ENCODE measurements at regions not wholly inside any gene's neighbourhood (a gene's known extent, or its start where the extent isn't known, plus 50 kb on each side); places are given as distances from the start of the nearest gene placed in this dataset.

DNA sequence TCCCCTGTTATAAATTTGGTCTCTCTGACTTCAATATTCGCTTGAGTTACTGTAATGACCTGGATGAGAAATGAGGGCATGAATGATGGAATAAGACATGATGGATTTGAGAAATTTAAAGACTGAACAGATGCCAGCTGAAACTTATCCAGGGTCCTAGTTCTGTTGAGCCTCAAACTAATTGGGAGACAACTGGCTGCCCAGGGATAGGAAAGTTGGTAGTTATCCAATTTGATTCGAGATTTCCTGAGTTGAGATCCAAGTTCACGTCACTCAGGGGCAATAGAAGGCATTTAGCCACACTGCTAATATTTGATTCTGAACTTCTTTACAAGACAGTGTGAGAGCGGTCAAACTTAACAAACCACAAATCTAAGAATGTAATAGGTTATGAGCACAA, 159.0 kb upstream of the CXCL13 start:
- no peak for DNase-seq (ENCODE audit: low spot score)
- no peaks in the 10 kb centered on the region for H3K9me3 ChIP-seq (ENCODE audit: control insufficient read depth in 4 of 4, low read length in 3 of 4)
- H3K4me3 ChIP-seq (ENCODE audit: low read depth in 1 of 3, low read length in 3 of 3), result no peak overlapping the region
- H3K27ac ChIP-seq (ENCODE audit: low read depth in 1 of 2, low read length in 2 of 2), result no peak overlapping the region
- peaks cover 0 to 2% (median 0%) of the 10 kb centered on the region in 4 donors for H3K27me3 ChIP-seq (ENCODE audit: control insufficient read depth in 4 of 4, insufficient read depth in 4 of 4, low read length in 3 of 4)
- WGBS, result 59% methylated on average over 4 of the region's 4 CpGs
- no peak overlapping the region for H3K9ac ChIP-seq (ENCODE audit: low read depth in 1 of 2, low read length in 2 of 2)
- H3K36me3 ChIP-seq (ENCODE audit: control insufficient read depth in 4 of 4, insufficient read depth in 3 of 4, low read depth in 1 of 4, low read length in 3 of 4), result no peaks in the 10 kb centered on the region
- no peak for TF ChIP-seq GABPA (IDR thresholded peaks at IDR 0.05 in 1 of 2, conservative IDR thresholded peaks at IDR 0.05 in 1 of 2)
- TF ChIP-seq NR2F2 (IDR thresholded peaks at IDR 0.05), result peak; percentile 62
- no peak for TF ChIP-seq EGR1 (IDR thresholded peaks at IDR 0.05; ENCODE audit: low read depth in 2 of 2)
- TF ChIP-seq, protein P1, sequence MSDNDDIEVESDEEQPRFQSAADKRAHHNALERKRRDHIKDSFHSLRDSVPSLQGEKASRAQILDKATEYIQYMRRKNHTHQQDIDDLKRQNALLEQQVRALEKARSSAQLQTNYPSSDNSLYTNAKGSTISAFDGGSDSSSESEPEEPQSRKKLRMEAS (IDR thresholded peaks at IDR 0.05), result no peak
- no peaks in the 10 kb centered on the region for H3K4me1 ChIP-seq (ENCODE audit: control insufficient read depth in 4 of 4, insufficient read depth in 4 of 4, low read length in 3 of 4)

DNA sequence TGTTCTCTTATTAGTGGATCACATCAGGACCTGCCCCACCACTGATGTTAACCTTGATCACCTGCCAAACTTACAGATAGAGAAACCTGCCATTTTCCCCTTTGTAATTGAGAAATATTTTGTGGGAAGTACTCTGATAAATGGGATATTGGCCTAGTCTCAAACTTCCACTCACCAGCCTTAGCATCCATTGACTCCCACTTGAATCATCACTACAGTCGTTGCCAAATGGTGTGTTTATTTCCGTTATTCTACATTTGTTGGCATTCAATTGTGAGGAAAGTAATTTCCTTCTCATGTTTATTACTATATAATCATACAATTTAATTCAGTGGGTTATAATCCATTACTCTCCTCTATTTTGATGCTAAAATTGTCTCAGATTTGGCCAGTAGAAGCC, 156.4 kb upstream of the CXCL13 start:
- no peak overlapping the region for H3K27ac ChIP-seq (ENCODE audit: low read depth in 1 of 2, low read length in 2 of 2)
- 80% methylated on average over 2 of the region's 2 CpGs for WGBS
- TF ChIP-seq, protein P2, sequence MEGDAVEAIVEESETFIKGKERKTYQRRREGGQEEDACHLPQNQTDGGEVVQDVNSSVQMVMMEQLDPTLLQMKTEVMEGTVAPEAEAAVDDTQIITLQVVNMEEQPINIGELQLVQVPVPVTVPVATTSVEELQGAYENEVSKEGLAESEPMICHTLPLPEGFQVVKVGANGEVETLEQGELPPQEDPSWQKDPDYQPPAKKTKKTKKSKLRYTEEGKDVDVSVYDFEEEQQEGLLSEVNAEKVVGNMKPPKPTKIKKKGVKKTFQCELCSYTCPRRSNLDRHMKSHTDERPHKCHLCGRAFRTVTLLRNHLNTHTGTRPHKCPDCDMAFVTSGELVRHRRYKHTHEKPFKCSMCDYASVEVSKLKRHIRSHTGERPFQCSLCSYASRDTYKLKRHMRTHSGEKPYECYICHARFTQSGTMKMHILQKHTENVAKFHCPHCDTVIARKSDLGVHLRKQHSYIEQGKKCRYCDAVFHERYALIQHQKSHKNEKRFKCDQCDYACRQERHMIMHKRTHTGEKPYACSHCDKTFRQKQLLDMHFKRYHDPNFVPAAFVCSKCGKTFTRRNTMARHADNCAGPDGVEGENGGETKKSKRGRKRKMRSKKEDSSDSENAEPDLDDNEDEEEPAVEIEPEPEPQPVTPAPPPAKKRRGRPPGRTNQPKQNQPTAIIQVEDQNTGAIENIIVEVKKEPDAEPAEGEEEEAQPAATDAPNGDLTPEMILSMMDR (IDR thresholded peaks at IDR 0.05; ENCODE audit: low read depth, low read length, missing input control), result no peak
- no peak for TF ChIP-seq SP1 (IDR thresholded peaks at IDR 0.05)
- no peak overlapping the region for H3K9ac ChIP-seq (ENCODE audit: low read depth in 1 of 2, low read length in 2 of 2)
- no peak overlapping the region for H3K4me3 ChIP-seq (ENCODE audit: low read depth in 1 of 3, low read length in 3 of 3)
- no peaks in the 10 kb centered on the region for H3K36me3 ChIP-seq (ENCODE audit: control insufficient read depth in 4 of 4, insufficient read depth in 3 of 4, low read depth in 1 of 4, low read length in 3 of 4)
- no peak for DNase-seq (ENCODE audit: low spot score)
- no peaks in the 10 kb centered on the region for H3K27me3 ChIP-seq (ENCODE audit: control insufficient read depth in 4 of 4, insufficient read depth in 4 of 4, low read length in 3 of 4)
- H3K9me3 ChIP-seq (ENCODE audit: control insufficient read depth in 4 of 4, low read length in 3 of 4), result no peaks in the 10 kb centered on the region
- no peaks in the 10 kb centered on the region for H3K4me1 ChIP-seq (ENCODE audit: control insufficient read depth in 4 of 4, insufficient read depth in 4 of 4, low read length in 3 of 4)

DNA sequence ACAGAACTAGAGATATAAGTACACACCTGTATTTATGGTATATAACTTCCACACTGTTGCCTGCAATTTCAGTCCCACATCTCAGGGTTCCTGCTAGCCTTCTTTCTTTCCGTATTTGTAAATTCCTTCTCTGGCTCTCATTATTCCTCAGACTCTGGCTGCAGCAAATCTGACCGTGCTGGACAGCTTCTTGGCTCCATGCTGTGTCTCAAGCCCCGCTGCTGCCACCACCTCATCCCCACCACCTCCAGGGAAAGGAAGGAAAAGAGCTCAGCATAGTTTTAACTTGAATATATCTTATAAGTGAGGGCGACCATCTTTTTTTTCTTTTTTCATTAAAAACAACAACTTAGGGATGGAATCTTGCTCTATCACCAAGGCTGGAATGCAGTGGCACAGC, 155.6 kb upstream of the CXCL13 start:
- no peaks in the 10 kb centered on the region for H3K9me3 ChIP-seq (ENCODE audit: control insufficient read depth in 4 of 4, low read length in 3 of 4)
- H3K9ac ChIP-seq (ENCODE audit: low read depth in 1 of 2, low read length in 2 of 2), result no peak overlapping the region
- H3K4me3 ChIP-seq (ENCODE audit: low read depth in 1 of 3, low read length in 3 of 3), result no peak overlapping the region
- H3K4me1 ChIP-seq (ENCODE audit: control insufficient read depth in 4 of 4, insufficient read depth in 4 of 4, low read length in 3 of 4), result no peaks in the 10 kb centered on the region
- no peak overlapping the region for H3K27ac ChIP-seq (ENCODE audit: low read depth in 1 of 2, low read length in 2 of 2)
- no peaks in the 10 kb centered on the region for H3K27me3 ChIP-seq (ENCODE audit: control insufficient read depth in 4 of 4, insufficient read depth in 4 of 4, low read length in 3 of 4)
- TF ChIP-seq, protein P3, sequence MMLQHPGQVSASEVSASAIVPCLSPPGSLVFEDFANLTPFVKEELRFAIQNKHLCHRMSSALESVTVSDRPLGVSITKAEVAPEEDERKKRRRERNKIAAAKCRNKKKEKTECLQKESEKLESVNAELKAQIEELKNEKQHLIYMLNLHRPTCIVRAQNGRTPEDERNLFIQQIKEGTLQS (IDR thresholded peaks at IDR 0.05), result no peak
- TF ChIP-seq, protein P1 (IDR thresholded peaks at IDR 0.05), result no peak
- TF ChIP-seq TAF1 (conservative IDR thresholded peaks at IDR 0.05), result no peak
- TF ChIP-seq FOXA1 (IDR thresholded peaks at IDR 0.05), result no peak
- no peak for TF ChIP-seq SP1 (IDR thresholded peaks at IDR 0.05)
- TF ChIP-seq FOXA2 (IDR thresholded peaks at IDR 0.05), result no peak
- TF ChIP-seq, protein P4, sequence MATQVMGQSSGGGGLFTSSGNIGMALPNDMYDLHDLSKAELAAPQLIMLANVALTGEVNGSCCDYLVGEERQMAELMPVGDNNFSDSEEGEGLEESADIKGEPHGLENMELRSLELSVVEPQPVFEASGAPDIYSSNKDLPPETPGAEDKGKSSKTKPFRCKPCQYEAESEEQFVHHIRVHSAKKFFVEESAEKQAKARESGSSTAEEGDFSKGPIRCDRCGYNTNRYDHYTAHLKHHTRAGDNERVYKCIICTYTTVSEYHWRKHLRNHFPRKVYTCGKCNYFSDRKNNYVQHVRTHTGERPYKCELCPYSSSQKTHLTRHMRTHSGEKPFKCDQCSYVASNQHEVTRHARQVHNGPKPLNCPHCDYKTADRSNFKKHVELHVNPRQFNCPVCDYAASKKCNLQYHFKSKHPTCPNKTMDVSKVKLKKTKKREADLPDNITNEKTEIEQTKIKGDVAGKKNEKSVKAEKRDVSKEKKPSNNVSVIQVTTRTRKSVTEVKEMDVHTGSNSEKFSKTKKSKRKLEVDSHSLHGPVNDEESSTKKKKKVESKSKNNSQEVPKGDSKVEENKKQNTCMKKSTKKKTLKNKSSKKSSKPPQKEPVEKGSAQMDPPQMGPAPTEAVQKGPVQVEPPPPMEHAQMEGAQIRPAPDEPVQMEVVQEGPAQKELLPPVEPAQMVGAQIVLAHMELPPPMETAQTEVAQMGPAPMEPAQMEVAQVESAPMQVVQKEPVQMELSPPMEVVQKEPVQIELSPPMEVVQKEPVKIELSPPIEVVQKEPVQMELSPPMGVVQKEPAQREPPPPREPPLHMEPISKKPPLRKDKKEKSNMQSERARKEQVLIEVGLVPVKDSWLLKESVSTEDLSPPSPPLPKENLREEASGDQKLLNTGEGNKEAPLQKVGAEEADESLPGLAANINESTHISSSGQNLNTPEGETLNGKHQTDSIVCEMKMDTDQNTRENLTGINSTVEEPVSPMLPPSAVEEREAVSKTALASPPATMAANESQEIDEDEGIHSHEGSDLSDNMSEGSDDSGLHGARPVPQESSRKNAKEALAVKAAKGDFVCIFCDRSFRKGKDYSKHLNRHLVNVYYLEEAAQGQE (IDR thresholded peaks at IDR 0.05), result no peak
- TF ChIP-seq EGR1 (IDR thresholded peaks at IDR 0.05; ENCODE audit: low read depth in 2 of 2), result no peak
- TF ChIP-seq, protein P2 (IDR thresholded peaks at IDR 0.05; ENCODE audit: low read depth, low read length, missing input control), result no peak
- TF ChIP-seq HNF4G (IDR thresholded peaks at IDR 0.05), result no peak
- TF ChIP-seq NR2F2 (IDR thresholded peaks at IDR 0.05), result no peak
- TF ChIP-seq JUND (IDR thresholded peaks at IDR 0.05), result no peak
- TF ChIP-seq, protein P5, sequence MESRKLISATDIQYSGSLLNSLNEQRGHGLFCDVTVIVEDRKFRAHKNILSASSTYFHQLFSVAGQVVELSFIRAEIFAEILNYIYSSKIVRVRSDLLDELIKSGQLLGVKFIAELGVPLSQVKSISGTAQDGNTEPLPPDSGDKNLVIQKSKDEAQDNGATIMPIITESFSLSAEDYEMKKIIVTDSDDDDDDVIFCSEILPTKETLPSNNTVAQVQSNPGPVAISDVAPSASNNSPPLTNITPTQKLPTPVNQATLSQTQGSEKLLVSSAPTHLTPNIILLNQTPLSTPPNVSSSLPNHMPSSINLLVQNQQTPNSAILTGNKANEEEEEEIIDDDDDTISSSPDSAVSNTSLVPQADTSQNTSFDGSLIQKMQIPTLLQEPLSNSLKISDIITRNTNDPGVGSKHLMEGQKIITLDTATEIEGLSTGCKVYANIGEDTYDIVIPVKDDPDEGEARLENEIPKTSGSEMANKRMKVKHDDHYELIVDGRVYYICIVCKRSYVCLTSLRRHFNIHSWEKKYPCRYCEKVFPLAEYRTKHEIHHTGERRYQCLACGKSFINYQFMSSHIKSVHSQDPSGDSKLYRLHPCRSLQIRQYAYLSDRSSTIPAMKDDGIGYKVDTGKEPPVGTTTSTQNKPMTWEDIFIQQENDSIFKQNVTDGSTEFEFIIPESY (IDR thresholded peaks at IDR 0.05), result no peak
- no peak for TF ChIP-seq RXRA (IDR thresholded peaks at IDR 0.05)
- no peak for TF ChIP-seq YY1 (IDR thresholded peaks at IDR 0.05)
- no peak for TF ChIP-seq GABPA (IDR thresholded peaks at IDR 0.05 in 1 of 2, conservative IDR thresholded peaks at IDR 0.05 in 1 of 2)
- no peak for TF ChIP-seq HNF4A (conservative IDR thresholded peaks at IDR 0.05)
- no peak for DNase-seq (ENCODE audit: low spot score)
- no peaks in the 10 kb centered on the region for H3K36me3 ChIP-seq (ENCODE audit: control insufficient read depth in 4 of 4, insufficient read depth in 3 of 4, low read depth in 1 of 4, low read length in 3 of 4)
- WGBS, result 78% methylated on average over 4 of the region's 4 CpGs
